Mucosa of rectum (tissue), 2 donors: ENCODE measurements at regions not wholly inside any gene's neighbourhood (a gene's known extent, or its start where the extent isn't known, plus 50 kb on each side); places are given as distances from the start of the nearest gene placed in this dataset.
A peak's percentile ranks its signal among the peaks of the same experiment; 100 is the strongest.

Experiments
- H3K27ac ChIP-seq, 2 donors: one replicate each; pipeline ENCODE4 v1.7.0; 2013; ENCODE audit warnings: inconsistent platforms in 2 of 2, low read depth in 2 of 2, low read length in 2 of 2
- H3K27me3 ChIP-seq, 2 donors: one replicate each; pipeline ENCODE4 v1.7.0; 2013; ENCODE audit warnings: low read length in 2 of 2; ENCODE audit not compliant: control insufficient read depth in 2 of 2, insufficient read depth in 2 of 2
- H3K36me3 ChIP-seq, 2 donors: one replicate each; pipeline ENCODE4 v1.7.0; 2013; ENCODE audit warnings: low read length in 2 of 2; ENCODE audit not compliant: control insufficient read depth in 2 of 2, insufficient read depth in 2 of 2
- H3K4me1 ChIP-seq, 2 donors: one replicate each; pipeline ENCODE4 v1.7.0; 2013; ENCODE audit warnings: low read length in 2 of 2, mild to moderate bottlenecking in 1 of 2; ENCODE audit not compliant: control insufficient read depth in 2 of 2, insufficient read depth in 2 of 2
- H3K4me3 ChIP-seq, 2 donors: one replicate each; pipeline ENCODE4 v1.7.0; 2013; ENCODE audit warnings: low read length in 2 of 2
- H3K9ac ChIP-seq, 2 donors: one replicate each; pipeline ENCODE4 v1.7.0; 2013; ENCODE audit warnings: low read length in 2 of 2, low read depth in 1 of 2, mild to moderate bottlenecking in 1 of 2
- H3K9me3 ChIP-seq, 2 donors: one replicate each; pipeline ENCODE4 v1.7.0; 2013; ENCODE audit warnings: low read length in 2 of 2; ENCODE audit not compliant: control insufficient read depth in 2 of 2
- donor health status: healthy.
- donor health status: Normal muscosa, but diverticular disease.

DNA sequence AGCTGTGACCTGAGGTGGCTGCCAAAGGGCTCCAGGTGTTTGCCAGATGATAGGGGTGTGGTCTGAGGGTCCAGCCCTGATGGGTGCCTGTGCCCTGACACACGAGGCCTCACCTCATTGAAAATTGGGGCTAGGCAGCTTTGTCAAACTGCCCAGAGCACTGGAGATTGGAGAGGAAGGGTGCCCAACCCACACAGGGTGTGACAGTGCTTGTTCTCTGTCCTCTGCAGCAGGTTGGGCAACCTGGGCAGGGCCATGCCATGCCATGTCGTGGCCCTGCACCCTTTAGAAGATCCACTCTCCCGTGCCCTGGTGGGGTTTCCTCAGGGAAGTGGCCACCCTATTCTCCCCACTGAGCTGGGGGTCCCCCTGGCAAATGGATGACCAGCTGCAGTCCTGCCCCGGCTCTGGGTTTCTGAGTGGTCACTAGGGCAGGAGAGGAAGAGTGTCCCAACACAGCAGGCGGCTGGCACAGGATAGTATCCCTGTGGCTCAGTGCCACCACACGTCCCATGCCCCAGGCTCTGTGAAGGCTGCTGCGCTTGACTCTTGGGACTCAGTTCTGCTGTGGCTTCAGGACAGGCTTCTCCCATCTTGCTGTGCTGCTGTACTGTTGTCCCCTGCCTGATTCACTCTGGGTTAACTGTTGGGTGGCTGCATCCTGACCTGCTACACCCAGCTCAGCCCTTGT is 100.8 kb upstream of the PITX1 start:
- peak overlapping the region; percentile 24 to 45 for H3K9ac ChIP-seq
- no peaks in the 10 kb centered on the region for H3K36me3 ChIP-seq
- H3K9me3 ChIP-seq, result no peaks in the 10 kb centered on the region
- peak overlapping the region; percentile 86 to 88 for H3K27ac ChIP-seq
- H3K27me3 ChIP-seq, result no peaks in the 10 kb centered on the region
- H3K4me1 ChIP-seq, result peaks cover 46 to 48% of the 10 kb centered on the region in 2 donors
- peak overlapping the region; percentile 18 to 31 for H3K4me3 ChIP-seq

DNA sequence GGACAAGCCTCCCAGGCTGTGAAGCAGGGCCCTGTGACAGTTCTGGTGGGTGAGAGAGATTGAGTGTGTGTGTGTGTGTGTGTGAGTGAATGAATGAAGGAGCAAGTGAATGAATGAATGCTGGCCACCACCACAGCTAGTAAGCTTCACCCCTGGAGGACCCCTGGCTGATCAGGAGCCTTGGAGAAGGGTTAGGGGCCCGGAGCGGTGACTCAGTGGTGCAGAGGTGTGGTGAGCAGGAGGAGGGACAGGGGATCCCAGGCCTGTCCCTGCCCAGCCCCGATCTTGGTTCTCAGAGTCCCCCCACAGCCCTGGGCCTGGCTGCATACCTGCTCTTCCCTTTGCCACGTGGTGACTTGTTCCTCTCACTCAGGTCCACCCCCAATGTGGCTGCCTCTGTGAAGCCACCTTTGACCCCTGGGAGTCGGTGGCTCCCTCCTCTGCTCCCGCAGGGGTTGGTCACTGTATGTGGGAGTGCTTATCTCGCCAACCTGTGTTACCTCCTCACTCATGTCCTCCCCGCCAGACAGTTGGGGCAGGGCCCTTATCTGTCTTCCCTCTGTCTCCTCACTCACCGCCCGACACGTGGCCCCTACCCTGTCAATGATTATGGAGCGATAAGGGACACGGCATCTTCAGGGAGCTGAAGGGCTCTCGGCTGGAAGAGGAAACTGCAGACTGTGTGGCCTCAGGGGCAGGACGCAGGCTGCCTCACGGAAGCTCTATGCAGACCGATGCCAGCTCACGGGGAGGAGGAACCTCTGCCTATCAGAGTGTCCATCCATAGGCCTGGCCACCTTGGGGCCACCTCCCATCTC is 99.9 kb upstream of the PITX1 start:
- Histone ChIP-seq H3K27ac (peak overlapping the region; percentile 86 to 88), H3K9ac (peak overlapping the region in 1 of 2 donors; percentile 45), H3K4me3 (peak overlapping the region in 1 of 2 donors; percentile 31), H3K9me3 (no peaks in the 10 kb centered on the region), H3K27me3 (no peaks in the 10 kb centered on the region), H3K36me3 (no peaks in the 10 kb centered on the region), H3K4me1 (peaks cover 46 to 57% of the 10 kb centered on the region in 2 donors)

DNA sequence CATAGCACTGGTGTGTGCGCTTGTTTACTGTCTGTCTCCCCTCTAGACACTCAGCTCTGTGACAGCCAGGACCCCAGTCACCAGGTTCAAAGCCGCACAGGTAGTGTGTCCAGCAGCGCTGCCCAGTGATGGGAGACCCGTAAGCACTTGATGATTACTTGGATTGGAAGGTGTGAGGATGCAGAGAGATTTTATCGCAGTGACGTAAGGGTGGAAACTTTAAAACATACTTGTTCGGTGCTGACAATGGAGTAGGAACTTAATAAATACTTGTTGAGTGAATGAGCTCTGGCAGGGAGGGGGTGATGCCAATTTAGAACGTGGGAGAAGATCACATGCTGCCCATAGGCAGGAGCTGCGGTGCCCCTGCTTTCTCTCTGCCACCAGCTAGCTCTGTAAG is 99.2 kb upstream of the PITX1 start:
- Histone ChIP-seq H3K9ac (no peak overlapping the region), H3K36me3 (no peaks in the 10 kb centered on the region), H3K4me3 (no peak overlapping the region), H3K4me1 (peaks cover 48 to 63% of the 10 kb centered on the region in 2 donors), H3K27ac (peak overlapping the region in 1 of 2 donors; percentile 88), H3K9me3 (no peaks in the 10 kb centered on the region), H3K27me3 (peaks cover 0 to 2% of the 10 kb centered on the region in 2 donors)

DNA sequence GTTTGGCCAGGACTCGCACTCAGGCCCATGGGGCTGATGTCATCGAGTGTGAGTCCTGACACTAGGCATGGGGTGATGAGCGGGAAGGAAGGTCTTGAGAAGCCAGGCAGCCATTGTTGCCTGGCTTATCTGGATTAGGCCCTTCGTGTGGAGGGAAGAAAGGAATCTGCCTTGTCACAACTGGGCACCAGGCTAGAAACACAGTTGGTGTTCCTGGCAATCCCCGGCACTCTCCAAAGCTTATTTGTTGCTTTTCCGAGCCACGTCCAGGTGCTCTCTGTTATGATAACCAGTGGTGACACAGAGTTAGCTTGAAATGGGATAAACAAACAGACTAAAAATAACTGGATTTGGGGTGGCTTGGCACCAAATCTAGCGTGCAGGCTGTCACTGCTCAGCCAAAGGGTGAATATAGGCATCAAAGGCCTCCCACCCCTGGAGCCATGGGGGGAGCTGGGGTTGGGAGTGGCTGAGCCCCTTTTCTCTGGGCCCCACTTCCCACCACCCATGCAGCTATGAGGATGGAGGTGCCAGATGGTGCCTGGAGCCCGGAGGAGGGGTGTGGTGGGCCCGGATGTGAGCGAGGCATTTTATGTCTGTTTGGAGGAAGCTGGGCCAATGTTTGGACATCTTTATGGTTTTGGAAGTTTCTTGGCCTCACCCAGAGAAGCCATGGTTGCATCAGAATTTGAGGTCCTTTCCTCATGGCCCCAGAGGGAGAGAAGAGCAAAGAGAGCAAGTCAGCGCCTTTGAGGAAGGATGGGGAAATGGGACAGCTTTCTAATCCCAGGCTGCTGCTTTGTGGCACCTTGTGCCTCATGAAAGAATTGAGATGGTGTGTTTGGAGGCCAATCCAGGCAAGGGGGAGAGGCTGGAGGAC is 98.0 kb upstream of the PITX1 start:
- Histone ChIP-seq H3K9ac (no peak overlapping the region), H3K36me3 (no peaks in the 10 kb centered on the region), H3K27me3 (peaks cover 0 to 2% of the 10 kb centered on the region in 2 donors), H3K9me3 (no peaks in the 10 kb centered on the region), H3K4me1 (peaks cover 59 to 74% of the 10 kb centered on the region in 2 donors), H3K4me3 (no peak overlapping the region), H3K27ac (peak overlapping the region; percentile 51 to 63)

DNA sequence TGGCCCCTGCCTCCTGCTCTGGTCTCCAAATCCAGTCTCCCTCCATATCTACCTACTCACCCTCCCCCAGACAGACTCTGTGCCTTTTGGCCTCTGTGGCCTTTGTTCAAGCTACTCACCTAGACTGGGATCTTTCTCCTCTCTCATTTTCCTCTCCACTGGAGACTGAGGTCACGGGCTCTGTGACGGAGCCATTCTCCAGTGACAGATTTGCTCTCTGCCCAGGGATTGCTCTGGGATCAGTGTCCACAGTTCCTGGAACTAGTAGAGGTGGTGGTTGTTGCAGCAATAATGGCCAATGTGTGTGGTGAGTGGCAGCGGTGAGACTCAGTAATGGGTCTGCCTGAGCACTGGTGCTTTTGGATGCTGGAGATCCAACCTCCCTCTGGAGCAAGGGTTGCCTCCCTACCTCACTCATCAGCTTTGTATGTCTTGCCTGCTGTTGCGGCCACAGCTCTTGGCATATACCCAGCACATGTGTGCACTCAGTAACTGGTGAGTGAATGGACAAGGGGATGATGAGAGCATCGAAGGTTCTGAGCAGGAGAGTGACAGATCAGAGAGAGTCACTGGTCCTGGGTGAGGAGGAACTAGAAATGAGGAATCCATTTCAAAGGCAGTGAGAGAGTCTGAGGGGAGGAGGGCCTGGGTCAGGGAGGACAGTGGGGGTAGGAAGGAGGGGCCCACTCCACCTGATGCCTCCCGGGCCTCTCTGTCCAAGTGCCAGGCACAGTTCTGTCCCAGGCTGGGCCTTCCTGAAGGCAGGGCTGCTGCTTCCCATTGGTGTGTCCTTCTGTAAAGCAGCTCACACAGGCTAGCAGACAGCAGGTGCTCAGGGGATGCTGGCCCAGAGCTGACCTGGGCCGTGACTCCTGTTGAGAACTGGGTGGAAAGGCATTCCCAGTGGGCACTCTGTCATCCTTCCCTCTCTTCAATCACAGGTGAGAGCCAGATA is 96.5 kb upstream of the PITX1 start:
- Histone ChIP-seq H3K4me3 (no peak overlapping the region), H3K9ac (no peak overlapping the region), H3K27ac (peak overlapping the region in 1 of 2 donors; percentile 63), H3K36me3 (no peaks in the 10 kb centered on the region), H3K9me3 (no peaks in the 10 kb centered on the region), H3K4me1 (peaks cover 52 to 71% of the 10 kb centered on the region in 2 donors), H3K27me3 (peaks cover 0 to 2% of the 10 kb centered on the region in 2 donors)

DNA sequence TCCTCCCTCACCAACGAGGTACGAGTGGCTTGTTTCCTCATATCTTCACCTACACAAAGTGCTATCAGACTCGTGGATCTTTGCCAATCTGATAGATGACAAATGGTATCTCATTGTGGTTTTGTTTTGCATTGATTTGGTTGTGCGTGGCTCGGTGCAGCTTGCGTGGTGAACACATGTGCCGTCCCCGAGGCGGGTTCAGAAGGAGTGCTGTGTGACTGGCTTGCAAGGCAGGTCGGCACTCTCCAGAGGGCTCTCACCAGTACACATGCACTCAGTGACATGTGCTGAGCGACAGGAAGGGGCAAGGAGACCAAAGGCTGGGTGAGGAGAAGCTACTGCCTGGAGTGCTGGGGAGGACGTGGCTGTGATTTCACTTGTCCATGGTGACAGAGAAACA is 95.3 kb upstream of the PITX1 start:
- no peaks in the 10 kb centered on the region for H3K9me3 ChIP-seq
- no peaks in the 10 kb centered on the region for H3K36me3 ChIP-seq
- no peak overlapping the region for H3K27ac ChIP-seq
- peaks cover 40 to 58% of the 10 kb centered on the region in 2 donors for H3K4me1 ChIP-seq
- no peak overlapping the region for H3K4me3 ChIP-seq
- no peak overlapping the region for H3K9ac ChIP-seq
- H3K27me3 ChIP-seq, result peaks cover 0 to 2% of the 10 kb centered on the region in 2 donors

DNA sequence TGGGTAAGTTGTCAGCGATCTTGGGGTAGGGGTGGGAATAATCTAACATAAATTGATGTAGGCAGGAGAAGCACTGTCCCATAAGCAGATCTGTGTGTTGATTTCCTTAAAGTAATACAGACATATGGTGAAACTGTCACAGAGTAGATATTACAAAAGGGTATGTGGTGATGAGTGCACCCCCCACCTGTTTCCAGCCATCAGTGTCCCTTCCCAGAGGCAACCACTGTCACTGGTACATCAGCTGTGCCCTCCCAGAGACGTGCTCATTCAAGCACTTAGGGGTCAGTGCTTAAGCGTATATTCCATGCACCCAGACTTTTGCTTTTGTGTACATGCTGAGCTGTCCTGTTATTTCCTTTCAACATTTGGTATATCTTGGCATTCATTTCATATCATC is 94.3 kb upstream of the PITX1 start:
- Histone ChIP-seq H3K9ac (peak overlapping the region in 1 of 2 donors; percentile 22), H3K4me3 (no peak overlapping the region), H3K27ac (peak overlapping the region; percentile 65 to 69), H3K9me3 (no peaks in the 10 kb centered on the region), H3K27me3 (peaks cover 0 to 2% of the 10 kb centered on the region in 2 donors), H3K36me3 (no peaks in the 10 kb centered on the region), H3K4me1 (peaks cover 32 to 49% of the 10 kb centered on the region in 2 donors)

DNA sequence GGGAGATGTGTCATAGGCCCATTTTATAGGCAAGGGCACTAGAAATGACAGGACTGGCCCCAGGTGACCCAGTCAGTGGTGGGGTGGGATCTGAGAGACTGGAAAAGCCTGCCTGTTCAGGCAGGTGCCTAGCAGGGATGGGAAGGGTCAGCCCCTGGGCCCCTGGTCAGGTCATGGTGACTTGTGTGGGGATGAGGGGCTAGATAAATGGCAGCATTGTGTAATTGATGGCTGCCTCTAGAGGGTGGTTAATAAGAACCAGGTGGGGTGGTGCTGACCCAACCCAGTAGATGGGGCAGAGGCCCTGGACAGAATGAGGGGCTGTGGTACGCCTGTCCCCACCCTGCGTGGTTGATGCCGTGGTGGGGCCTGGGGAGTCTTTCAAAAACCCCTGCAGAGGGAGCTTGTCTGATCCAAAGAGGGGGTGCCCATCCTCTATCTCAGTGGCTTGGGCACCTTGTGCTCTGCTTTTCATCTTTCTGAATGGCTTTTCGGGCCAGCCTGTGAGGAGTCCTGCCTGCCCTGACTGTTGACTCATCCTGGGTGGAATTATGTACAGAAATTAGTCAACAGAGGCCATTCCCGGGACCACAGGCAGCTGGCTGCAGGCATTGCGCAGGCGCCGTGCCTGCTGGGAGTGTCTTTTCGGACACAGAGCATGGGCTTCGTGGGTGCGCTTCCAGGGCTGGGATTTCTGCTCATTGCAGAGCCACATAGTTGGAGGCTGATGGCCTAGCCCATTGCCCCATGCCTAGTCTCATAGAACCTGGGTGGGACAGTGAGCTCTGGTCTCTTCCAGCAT is 93.6 kb upstream of the PITX1 start:
- Histone ChIP-seq H3K9ac (peak overlapping the region in 1 of 2 donors; percentile 22), H3K36me3 (no peaks in the 10 kb centered on the region), H3K4me1 (peaks cover 26 to 42% of the 10 kb centered on the region in 2 donors), H3K27ac (peak overlapping the region; percentile 65 to 69), H3K9me3 (no peaks in the 10 kb centered on the region), H3K27me3 (peaks cover 0 to 2% of the 10 kb centered on the region in 2 donors), H3K4me3 (no peak overlapping the region)
